ENCODE measurements at regions not wholly inside any gene's neighbourhood (a gene's known extent, or its start where the extent isn't known, plus 50 kb on each side); places are given as distances from the start of the nearest gene placed in this dataset.

GRCh38 chr6:76681781-76682180 lies 609.3 kb upstream of the IMPG1 start:
- no peaks in the 10 kb centered on the region for H3K36me3 Mint-ChIP-seq (ENCODE audit: low read depth)
- H3K9me3 Mint-ChIP-seq = no peaks in the 10 kb centered on the region
- DNase-seq (ENCODE audit: low read depth, low spot score) = no peak
- TF ChIP-seq, protein P1, sequence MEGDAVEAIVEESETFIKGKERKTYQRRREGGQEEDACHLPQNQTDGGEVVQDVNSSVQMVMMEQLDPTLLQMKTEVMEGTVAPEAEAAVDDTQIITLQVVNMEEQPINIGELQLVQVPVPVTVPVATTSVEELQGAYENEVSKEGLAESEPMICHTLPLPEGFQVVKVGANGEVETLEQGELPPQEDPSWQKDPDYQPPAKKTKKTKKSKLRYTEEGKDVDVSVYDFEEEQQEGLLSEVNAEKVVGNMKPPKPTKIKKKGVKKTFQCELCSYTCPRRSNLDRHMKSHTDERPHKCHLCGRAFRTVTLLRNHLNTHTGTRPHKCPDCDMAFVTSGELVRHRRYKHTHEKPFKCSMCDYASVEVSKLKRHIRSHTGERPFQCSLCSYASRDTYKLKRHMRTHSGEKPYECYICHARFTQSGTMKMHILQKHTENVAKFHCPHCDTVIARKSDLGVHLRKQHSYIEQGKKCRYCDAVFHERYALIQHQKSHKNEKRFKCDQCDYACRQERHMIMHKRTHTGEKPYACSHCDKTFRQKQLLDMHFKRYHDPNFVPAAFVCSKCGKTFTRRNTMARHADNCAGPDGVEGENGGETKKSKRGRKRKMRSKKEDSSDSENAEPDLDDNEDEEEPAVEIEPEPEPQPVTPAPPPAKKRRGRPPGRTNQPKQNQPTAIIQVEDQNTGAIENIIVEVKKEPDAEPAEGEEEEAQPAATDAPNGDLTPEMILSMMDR (conservative IDR thresholded peaks at IDR 0.05) = no peak
- no peak overlapping the region for H3K27ac Mint-ChIP-seq (ENCODE audit: unreplicated experiment)
- no peaks in the 10 kb centered on the region for H3K4me1 Mint-ChIP-seq
- H3K27me3 Mint-ChIP-seq (ENCODE audit: low read depth) = no peaks in the 10 kb centered on the region
- H3K4me3 Mint-ChIP-seq = no peak overlapping the region

- Mint-ChIP-seq H3K27me3 (ENCODE audit: low read depth) (no peaks in the 10 kb centered on the region), H3K36me3 (ENCODE audit: low read depth) (no peaks in the 10 kb centered on the region), H3K4me1 (no peaks in the 10 kb centered on the region), H3K27ac (ENCODE audit: unreplicated experiment) (no peak overlapping the region), H3K9me3 (no peaks in the 10 kb centered on the region), H3K4me3 (no peak overlapping the region)
- no peak for DNase-seq (ENCODE audit: low read depth, low spot score)
- TF ChIP-seq, protein P1 (conservative IDR thresholded peaks at IDR 0.05) = no peak
Measured at GRCh38 chr6:76677017-76677416, 604.6 kb upstream of the IMPG1 start.

GRCh38 chr6:76671751-76672150 lies 599.3 kb upstream of the IMPG1 start:
- no peaks in the 10 kb centered on the region for H3K36me3 Mint-ChIP-seq (ENCODE audit: low read depth)
- no peak overlapping the region for H3K27ac Mint-ChIP-seq (ENCODE audit: unreplicated experiment)
- H3K27me3 Mint-ChIP-seq (ENCODE audit: low read depth) = no peaks in the 10 kb centered on the region
- no peak overlapping the region for H3K4me3 Mint-ChIP-seq
- TF ChIP-seq, protein P1 (conservative IDR thresholded peaks at IDR 0.05) = no peak
- H3K4me1 Mint-ChIP-seq = no peaks in the 10 kb centered on the region
- no peak for DNase-seq (ENCODE audit: low read depth, low spot score)
- no peaks in the 10 kb centered on the region for H3K9me3 Mint-ChIP-seq

- Mint-ChIP-seq H3K9me3 (no peaks in the 10 kb centered on the region), H3K36me3 (ENCODE audit: low read depth) (no peaks in the 10 kb centered on the region), H3K27me3 (ENCODE audit: low read depth) (no peaks in the 10 kb centered on the region), H3K27ac (ENCODE audit: unreplicated experiment) (no peak overlapping the region), H3K4me1 (no peaks in the 10 kb centered on the region), H3K4me3 (no peak overlapping the region)
- DNase-seq (ENCODE audit: low read depth, low spot score) = no peak
- TF ChIP-seq, protein P1 (conservative IDR thresholded peaks at IDR 0.05) = no peak
Measured at GRCh38 chr6:76644231-76644630, 571.8 kb upstream of the IMPG1 start.

GRCh38 chr6:76639941-76640340 lies 567.5 kb upstream of the IMPG1 start:
- DNase-seq (ENCODE audit: low read depth, low spot score) = no peak
- no peaks in the 10 kb centered on the region for H3K9me3 Mint-ChIP-seq
- H3K4me3 Mint-ChIP-seq = no peak overlapping the region
- no peaks in the 10 kb centered on the region for H3K36me3 Mint-ChIP-seq (ENCODE audit: low read depth)
- H3K27me3 Mint-ChIP-seq (ENCODE audit: low read depth) = no peaks in the 10 kb centered on the region
- H3K27ac Mint-ChIP-seq (ENCODE audit: unreplicated experiment) = no peak overlapping the region
- no peaks in the 10 kb centered on the region for H3K4me1 Mint-ChIP-seq
- TF ChIP-seq, protein P1 (conservative IDR thresholded peaks at IDR 0.05) = no peak

DNA sequence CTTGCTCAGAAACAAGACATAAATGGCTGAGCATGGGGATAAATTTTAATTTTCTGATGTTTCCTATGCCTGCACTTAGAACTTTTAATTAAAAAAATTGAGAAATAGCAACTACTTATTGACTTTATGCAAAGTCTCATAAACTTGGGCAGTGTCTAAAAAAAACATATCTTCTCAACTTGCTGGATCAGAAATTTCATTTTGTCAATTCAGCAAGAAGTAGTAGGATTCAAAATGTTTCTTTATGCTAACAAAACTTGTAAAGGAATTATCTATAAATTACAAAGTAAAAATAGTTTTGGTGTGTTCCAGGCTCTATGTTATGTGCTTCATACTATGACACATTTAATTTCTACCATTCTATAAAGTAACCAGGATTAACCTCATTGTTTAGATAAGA lies 562.2 kb upstream of the IMPG1 start:
- TF ChIP-seq, protein P1 (conservative IDR thresholded peaks at IDR 0.05) = no peak
- H3K36me3 Mint-ChIP-seq (ENCODE audit: low read depth) = no peaks in the 10 kb centered on the region

More for the DNA sequence above, 562.2 kb upstream of the IMPG1 start:
- Mint-ChIP-seq H3K4me1 (peaks cover 6% of the 10 kb centered on the region), H3K27me3 (ENCODE audit: low read depth) (no peaks in the 10 kb centered on the region), H3K27ac (ENCODE audit: unreplicated experiment) (no peak overlapping the region), H3K9me3 (no peaks in the 10 kb centered on the region), H3K4me3 (no peak overlapping the region)
- no peak for DNase-seq (ENCODE audit: low read depth, low spot score)

Measured in neural crest cell (in vitro differentiated cells).